AG10803 (cell line): ENCODE measurements at regions not wholly inside any gene's neighbourhood (a gene's known extent, or its start where the extent isn't known, plus 50 kb on each side); places are given as distances from the start of the nearest gene placed in this dataset.

Experiments
- DNase-seq: peaks from one replicate; pipeline ENCODE4 v3.0.0; 2010; ENCODE audit warnings: low read depth
- H3K4me3 ChIP-seq: 2 replicates; pipeline ENCODE4 v1.5.1; 2011; ENCODE audit warnings: mild to moderate bottlenecking, low read length, control low read depth
- CTCF ChIP-seq: conservative IDR thresholded peaks from 2 replicates; pipeline ENCODE4 v1.5.1; 2011; ENCODE audit warnings: mild to moderate bottlenecking, low read length, control low read depth, inconsistent platforms

- no peak for TF ChIP-seq CTCF
- H3K4me3 ChIP-seq, result no peak overlapping the region
- DNase-seq, result peak; percentile 11
Observed at GRCh38 chr13:72145383-72145782, 278.4 kb upstream of the DACH1 start.

GRCh38 chr13:72144636-72145035 lies 277.6 kb upstream of the DACH1 start:
- no peak for TF ChIP-seq CTCF
- DNase-seq, result no peak
- H3K4me3 ChIP-seq, result no peak overlapping the region

GRCh38 chr13:72141855-72142519 lies 275.0 kb upstream of the DACH1 start:
- no peak for TF ChIP-seq CTCF
- H3K4me3 ChIP-seq, result no peak overlapping the region
- peak; percentile 11 for DNase-seq

- no peak for DNase-seq
- TF ChIP-seq CTCF, result no peak
- no peak overlapping the region for H3K4me3 ChIP-seq
Observed at GRCh38 chr13:72139192-72139591, 272.2 kb upstream of the DACH1 start.

GRCh38 chr13:72132075-72132474 lies 265.1 kb upstream of the DACH1 start:
- DNase-seq, result no peak
- TF ChIP-seq CTCF, result no peak
- H3K4me3 ChIP-seq, result no peak overlapping the region

GRCh38 chr13:72129117-72129516 lies 262.1 kb upstream of the DACH1 start:
- no peak overlapping the region for H3K4me3 ChIP-seq
- DNase-seq, result no peak
- no peak for TF ChIP-seq CTCF

GRCh38 chr13:72127031-72127430 lies 260.0 kb upstream of the DACH1 start:
- H3K4me3 ChIP-seq, result no peak overlapping the region
- no peak for DNase-seq
- TF ChIP-seq CTCF, result no peak
